Central memory CD8-positive, alpha-beta T cell (primary cell): ENCODE measurements at regions not wholly inside any gene's neighbourhood (a gene's known extent, or its start where the extent isn't known, plus 50 kb on each side); places are given as distances from the start of the nearest gene placed in this dataset.

ENCODE experiments used
- ATAC-seq: fragments of 150-1000 bp; cut with Tn5 transposase; replicated peaks from 2 replicates; pipeline ENCODE4 v1.10.0; 2022; ENCODE audit warnings: mild to moderate bottlenecking, moderate FRiP score, moderate number of reproducible peaks; ENCODE audit not compliant: poor library complexity, severe bottlenecking; ENCODE audit errors: extremely low read depth
- DNase-seq, 2 donors: peaks; one replicate each; pipeline ENCODE4 v3.0.0; 2021; ENCODE audit warnings: low spot score in 2 of 2
- H3K27ac Mint-ChIP-seq: one replicate; pipeline ENCODE4 v1.8.0; 2022; ENCODE audit warnings: low read depth, mild to moderate bottlenecking, moderate library complexity, mixed read lengths
- H3K27me3 Mint-ChIP-seq: one replicate; pipeline ENCODE4 v1.8.0; 2022; ENCODE audit warnings: mixed read lengths
- H3K36me3 Mint-ChIP-seq: one replicate; pipeline ENCODE4 v1.8.0; 2022; ENCODE audit warnings: mild to moderate bottlenecking, moderate library complexity, mixed read lengths; ENCODE audit not compliant: insufficient read depth
- H3K4me1 Mint-ChIP-seq: one replicate; pipeline ENCODE4 v1.8.0; 2022; ENCODE audit warnings: mixed read lengths
- H3K4me3 Mint-ChIP-seq: one replicate; pipeline ENCODE4 v1.8.0; 2022; ENCODE audit warnings: mild to moderate bottlenecking, moderate library complexity, mixed read lengths
- H3K9me3 Mint-ChIP-seq: one replicate; pipeline ENCODE4 v1.8.0; 2022; ENCODE audit warnings: mixed read lengths

- Mint-ChIP-seq H3K4me1 (no peaks in the 10 kb centered on the region), H3K36me3 (no peaks in the 10 kb centered on the region), H3K4me3 (no peak overlapping the region), H3K9me3 (no peaks in the 10 kb centered on the region), H3K27me3 (no peaks in the 10 kb centered on the region), H3K27ac (peak overlapping the region; percentile 29)
- ATAC-seq (no peak), DNase-seq (no peak)
Observed at GRCh38 chr22:48804811-48805301, 1022.8 kb downstream of the BRD1 start.

- no peak overlapping the region for H3K4me3 Mint-ChIP-seq
- ATAC-seq, result no peak
- H3K27me3 Mint-ChIP-seq, result no peaks in the 10 kb centered on the region
- H3K9me3 Mint-ChIP-seq, result no peaks in the 10 kb centered on the region
- no peaks in the 10 kb centered on the region for H3K36me3 Mint-ChIP-seq
- no peak for DNase-seq
- H3K4me1 Mint-ChIP-seq, result no peaks in the 10 kb centered on the region
- H3K27ac Mint-ChIP-seq, result no peak overlapping the region
Observed at GRCh38 chr22:48803948-48804810, 1023.5 kb downstream of the BRD1 start.

GRCh38 chr22:48803171-48803947 is 1024.3 kb downstream of the BRD1 start:
- H3K36me3 Mint-ChIP-seq, result no peaks in the 10 kb centered on the region
- no peak overlapping the region for H3K27ac Mint-ChIP-seq
- no peaks in the 10 kb centered on the region for H3K4me1 Mint-ChIP-seq
- ATAC-seq, result no peak
- no peaks in the 10 kb centered on the region for H3K27me3 Mint-ChIP-seq
- no peak overlapping the region for H3K4me3 Mint-ChIP-seq
- DNase-seq, result no peak
- no peaks in the 10 kb centered on the region for H3K9me3 Mint-ChIP-seq

GRCh38 chr22:48802576-48802975 is 1025.1 kb downstream of the BRD1 start:
- Mint-ChIP-seq H3K36me3 (no peaks in the 10 kb centered on the region), H3K9me3 (no peaks in the 10 kb centered on the region), H3K27ac (no peak overlapping the region), H3K27me3 (no peaks in the 10 kb centered on the region), H3K4me1 (no peaks in the 10 kb centered on the region), H3K4me3 (no peak overlapping the region)
- ATAC-seq, result no peak
- no peak for DNase-seq

- Mint-ChIP-seq H3K4me1 (no peaks in the 10 kb centered on the region), H3K4me3 (no peak overlapping the region), H3K27me3 (no peaks in the 10 kb centered on the region), H3K9me3 (no peaks in the 10 kb centered on the region), H3K36me3 (no peaks in the 10 kb centered on the region), H3K27ac (no peak overlapping the region)
- ATAC-seq (no peak), DNase-seq (no peak)
Observed at GRCh38 chr22:48800886-48801607, 1026.6 kb downstream of the BRD1 start.

- Mint-ChIP-seq H3K27me3 (no peaks in the 10 kb centered on the region), H3K27ac (no peak overlapping the region)
Observed at GRCh38 chr22:48800036-48800885, 1027.4 kb downstream of the BRD1 start.

GRCh38 chr22:48799227-48799970 is 1028.3 kb downstream of the BRD1 start:
- no peaks in the 10 kb centered on the region for H3K36me3 Mint-ChIP-seq
- no peaks in the 10 kb centered on the region for H3K27me3 Mint-ChIP-seq
- no peaks in the 10 kb centered on the region for H3K9me3 Mint-ChIP-seq
- no peaks in the 10 kb centered on the region for H3K4me1 Mint-ChIP-seq
- H3K27ac Mint-ChIP-seq, result no peak overlapping the region
- ATAC-seq (no peak), DNase-seq (no peak)
- H3K4me3 Mint-ChIP-seq, result no peak overlapping the region

More at GRCh38 chr22:48800036-48800885, 1027.4 kb downstream of the BRD1 start:
- Mint-ChIP-seq H3K4me3 (no peak overlapping the region), H3K36me3 (no peaks in the 10 kb centered on the region), H3K9me3 (no peaks in the 10 kb centered on the region), H3K4me1 (no peaks in the 10 kb centered on the region)
- DNase-seq (no peak), ATAC-seq (no peak)

- ATAC-seq, result no peak
- no peaks in the 10 kb centered on the region for H3K27me3 Mint-ChIP-seq
Observed at GRCh38 chr22:48798281-48799226, 1029.1 kb downstream of the BRD1 start.

GRCh38 chr22:48797731-48798130 is 1029.9 kb downstream of the BRD1 start:
- ATAC-seq (no peak), DNase-seq (no peak)
- Mint-ChIP-seq H3K27ac (no peak overlapping the region), H3K9me3 (no peaks in the 10 kb centered on the region), H3K4me1 (no peaks in the 10 kb centered on the region), H3K4me3 (no peak overlapping the region), H3K27me3 (no peaks in the 10 kb centered on the region), H3K36me3 (no peaks in the 10 kb centered on the region)

More at GRCh38 chr22:48798281-48799226, 1029.1 kb downstream of the BRD1 start:
- DNase-seq, result no peak
- Mint-ChIP-seq H3K9me3 (no peaks in the 10 kb centered on the region), H3K4me1 (no peaks in the 10 kb centered on the region), H3K27ac (no peak overlapping the region), H3K36me3 (no peaks in the 10 kb centered on the region), H3K4me3 (no peak overlapping the region)

GRCh38 chr22:48796310-48797015 is 1031.2 kb downstream of the BRD1 start:
- Mint-ChIP-seq H3K9me3 (no peaks in the 10 kb centered on the region), H3K4me1 (no peaks in the 10 kb centered on the region), H3K27me3 (no peaks in the 10 kb centered on the region), H3K36me3 (no peaks in the 10 kb centered on the region), H3K4me3 (no peak overlapping the region), H3K27ac (no peak overlapping the region)
- ATAC-seq (no peak), DNase-seq (no peak)
